K562 (cell line): ENCODE measurements at regions not wholly inside any gene's neighbourhood (a gene's known extent, or its start where the extent isn't known, plus 50 kb on each side); places are given as distances from the start of the nearest gene placed in this dataset.

Experiments used
- ATAC-seq: fragments of 200-7000 bp; cut with Tn5 transposase; 3 replicates; pipeline ENCODE4 v1.9.1; 2020; ENCODE audit warnings: moderate library complexity
- BruUV-seq: library from RNA; stranded (reverse); fragments of 400-500 nt; replicated peaks from 2 replicates; lab custom pipeline; 2021; lab: Mats Ljungman, UMichigan
- CTCF ChIA-PET: fragments of 300-600 bp; formaldehyde crosslinking; extraction: SDS; loops from one replicate; lab custom pipeline; 2021; ENCODE audit warnings: low intra/inter-chr PET ratio; lab: Yijun Ruan, JAX
- POLR2A ChIA-PET: fragments of 300-600, 350-650 bp; sonication (Branson Sonifier 250); formaldehyde crosslinking; extraction: SDS; loops from one replicate; lab custom pipeline; 2021; ENCODE audit warnings: antibody characterized with exemption, inconsistent platforms; lab: Yijun Ruan, JAX
- DNase-seq, 4 experiments: peaks; one replicate each; pipeline versions ENCODE4 v3.0.0 to v3.0.0-alpha.2; 2011 to 2018; ENCODE audit warnings: low spot score in 3 of 4, mixed read lengths in 3 of 4; ENCODE audit errors: extremely low read depth in 1 of 4
- FAIRE-seq: peaks from 2 replicates; lab custom pipeline; 2011; peaks lifted over from hg19 to GRCh38; lab: Jason Lieb, UNC
- H2AFZ ChIP-seq: 2 replicates; pipeline ENCODE4 v1.6.0; 2011; ENCODE audit warnings: low read depth, low read length, control low read depth, inconsistent platforms
- H3K27ac ChIP-seq: fragments of 200-600 bp; 3 replicates; pipeline ENCODE4 v1.8.0; 2011; ENCODE audit warnings: low read depth, mild to moderate bottlenecking, control low read depth, inconsistent platforms, low read length, moderate library complexity, mixed read lengths; ENCODE audit errors: extremely low read depth
- H3K27me3 ChIP-seq, 2 experiments: fragments of 300-600 bp in 1 of 2; 2 replicates in 1 of 2; 3 replicates in 1 of 2; pipeline versions ENCODE4 v1.6.0 to v1.8.0; 2011; ENCODE audit warnings: inconsistent platforms in 2 of 2, low read length in 2 of 2, mild to moderate bottlenecking in 1 of 2, mixed read lengths in 1 of 2, moderate library complexity in 1 of 2; ENCODE audit not compliant: control insufficient read depth in 2 of 2, insufficient read depth in 2 of 2
- H3K36me3 ChIP-seq: fragments of 300-600 bp; 3 replicates; pipeline ENCODE4 v1.8.0; 2011; ENCODE audit warnings: mild to moderate bottlenecking, low read length, inconsistent platforms; ENCODE audit not compliant: control insufficient read depth, insufficient read depth
- H3K4me1 ChIP-seq, 2 experiments: fragments of 200-600 bp in 1 of 2; replicated peaks in 1 of 2; 2 replicates in 1 of 2; 3 replicates in 1 of 2; pipeline versions ENCODE4 v1.5.1 to v1.8.0; 2011; ENCODE audit warnings: inconsistent platforms in 2 of 2, low read length in 2 of 2, mild to moderate bottlenecking in 1 of 2, mixed read lengths in 1 of 2, moderate library complexity in 1 of 2; ENCODE audit not compliant: control insufficient read depth in 2 of 2, insufficient read depth in 2 of 2
- H3K4me2 ChIP-seq: 2 replicates; pipeline ENCODE4 v1.6.1; 2011; ENCODE audit warnings: low read length, control low read depth, inconsistent platforms, mixed read lengths; ENCODE audit not compliant: insufficient read depth
- H3K4me3 ChIP-seq: fragments of 200-600 bp; sonication (generic), shearing (Covaris generic); 2 replicates; pipeline ENCODE4 v1.5.1; 2016; ENCODE audit warnings: control low read depth, inconsistent platforms
- H3K79me2 ChIP-seq: fragments of 200-600 bp; 3 replicates; pipeline ENCODE4 v1.8.0; 2011; ENCODE audit warnings: low read length, inconsistent platforms; ENCODE audit not compliant: control insufficient read depth, insufficient read depth
- H3K9ac ChIP-seq, 2 experiments: 2 replicates each; pipeline versions ENCODE4 v1.6.0 to v1.6.1; 2011; ENCODE audit warnings: low read depth in 2 of 2, low read length in 2 of 2, control low read depth in 1 of 2, inconsistent platforms in 1 of 2, mild to moderate bottlenecking in 1 of 2, mixed read lengths in 1 of 2; ENCODE audit not compliant: insufficient read depth in 1 of 2
- H3K9me1 ChIP-seq: one replicate; pipeline ENCODE4 v1.6.0; 2011; ENCODE audit warnings: inconsistent platforms, mild to moderate bottlenecking, low read length, moderate library complexity; ENCODE audit not compliant: control insufficient read depth, insufficient read depth
- H3K9me3 ChIP-seq: replicated peaks from 2 replicates; pipeline ENCODE4 v1.5.1; 2011; ENCODE audit warnings: low read depth, low read length, inconsistent platforms; ENCODE audit not compliant: control insufficient read depth, insufficient read depth
- H4K20me1 ChIP-seq: replicated peaks from 2 replicates; pipeline ENCODE4 v1.6.1; 2011; ENCODE audit warnings: low read length, inconsistent platforms, mixed read lengths; ENCODE audit not compliant: control insufficient read depth, insufficient read depth
- ARID1B ChIP-seq: fragments of 450-650 bp; IDR thresholded peaks from 2 replicates; pipeline ENCODE4 v1.6.1; 2016; ENCODE audit warnings: antibody characterized with exemption, mild to moderate bottlenecking, inconsistent platforms
- ETV1 ChIP-seq: fragments of 450-650 bp; conservative IDR thresholded peaks from 2 replicates; pipeline ENCODE4 v1.6.1; 2016; ENCODE audit warnings: missing genetic modification characterization, control low read depth, low read depth, missing compliant biosample characterization
- HMG20B ChIP-seq: fragments of 250-450 bp; sonication (Bioruptor Pico); IDR thresholded peaks from 2 replicates; pipeline ENCODE4 v1.5.0; 2021; ENCODE audit warnings: mild to moderate bottlenecking
- KAT8 ChIP-seq: fragments of 450-650 bp; IDR thresholded peaks from 2 replicates; pipeline ENCODE4 v1.6.1; 2016; ENCODE audit warnings: low read depth, mild to moderate bottlenecking
- PYGO2 ChIP-seq: fragments of 450-650 bp; IDR thresholded peaks from 2 replicates; pipeline ENCODE4 v1.6.1; 2016; ENCODE audit warnings: mild to moderate bottlenecking, missing genetic modification characterization, moderate library complexity, missing compliant biosample characterization
- RBM14 ChIP-seq: fragments of 200-400 bp; formaldehyde crosslinking; IDR thresholded peaks from 2 replicates; pipeline ENCODE4 v1.6.1; 2018; ENCODE audit warnings: low read depth, mild to moderate bottlenecking, low read length, moderate library complexity, borderline replicate concordance; ENCODE audit not compliant: insufficient read depth
- STAT5A ChIP-seq: IDR thresholded peaks from 2 replicates; pipeline ENCODE4 v1.6.1; 2012; ENCODE audit warnings: low read length, inconsistent platforms, borderline replicate concordance
- STAT5B ChIP-seq: fragments of 250-450 bp; sonication (Bioruptor Pico); IDR thresholded peaks from 2 replicates; pipeline ENCODE4 v1.8.0; 2021; ENCODE audit warnings: mild to moderate bottlenecking, inconsistent platforms
- TAF15 ChIP-seq: fragments of 200-400 bp; formaldehyde crosslinking; IDR thresholded peaks from 2 replicates; pipeline ENCODE4 v1.6.1; 2017; ENCODE audit warnings: mild to moderate bottlenecking, low read depth, low read length, moderate library complexity
- TEAD2 ChIP-seq: fragments of 450-650 bp; IDR thresholded peaks from 2 replicates; pipeline ENCODE4 v1.6.1; 2016; ENCODE audit warnings: missing genetic modification characterization, control low read depth, missing compliant biosample characterization
- VEZF1 ChIP-seq: fragments of 200-800 bp; sonication (Bioruptor generic); IDR thresholded peaks from 2 replicates; pipeline ENCODE4 v1.6.1; 2017; ENCODE audit warnings: missing genetic modification characterization, missing compliant biosample characterization
- ZC3H4 ChIP-seq: sonication (generic); formaldehyde crosslinking; IDR thresholded peaks from 2 replicates; pipeline ENCODE4 v1.9.0; 2021; ENCODE audit warnings: missing genetic modification reagents, borderline replicate concordance
- ZEB2 ChIP-seq: fragments of 450-650 bp; IDR thresholded peaks from 2 replicates; pipeline ENCODE4 v1.6.1; 2016
- ZNF444 ChIP-seq: fragments of 250-450 bp; sonication (Bioruptor Pico); IDR thresholded peaks from 2 replicates; pipeline ENCODE4 v1.4.0; 2020; ENCODE audit warnings: mild to moderate bottlenecking, moderate library complexity
- ZNF586 ChIP-seq: fragments of 450-650 bp; formaldehyde crosslinking; conservative IDR thresholded peaks from 2 replicates; pipeline ENCODE4 v1.4.0; 2020; ENCODE audit warnings: mild to moderate bottlenecking, moderate library complexity
- WGBS: fragments of 100-300 bp; shearing (Covaris generic); methylation state at CpG from one replicate; pipeline ENCODE4 v1.1.6; 2016; ENCODE audit warnings: low coverage, mixed read lengths; ENCODE audit not compliant: insufficient coverage; ENCODE audit errors: missing lambda C conversion rate; 5-methylcytosine and 5-hydroxymethylcytosine counted together
- in situ Hi-C: fragments of 300-500 bp; cut with MboI; formaldehyde crosslinking; loops from 4 replicates; pipeline ENCODE4 v1.15.0; 2018; ENCODE audit warnings: inconsistent platforms, mixed read lengths
- intact Hi-C: fragments of 100-400 bp; cut with micrococcal nuclease; formaldehyde crosslinking; loops from 2 replicates; pipeline ENCODE4 v1.14.2; 2022
- TF ChIP-seq, protein P1 (sequence below): fragments of 250-450 bp; sonication (Bioruptor Pico); IDR thresholded peaks from 2 replicates; pipeline ENCODE4 v1.4.0; 2020; ENCODE audit warnings: borderline replicate concordance

- Histone ChIP-seq H3K4me2 (no peak overlapping the region), H3K4me1 (no peaks in the 10 kb centered on the region), H3K9me1 (no peaks in the 10 kb centered on the region), H4K20me1 (no peaks in the 10 kb centered on the region), H3K27me3 (no peaks in the 10 kb centered on the region), H3K27ac (no peak overlapping the region), H3K4me3 (no peak overlapping the region), H2AFZ (no peak overlapping the region), H3K79me2 (no peaks in the 10 kb centered on the region), H3K9ac (no peak overlapping the region), H3K9me3 (no peaks in the 10 kb centered on the region; the same call in 1 of the 2 replicates), H3K36me3 (no peaks in the 10 kb centered on the region)
- DNase-seq (no peak), FAIRE-seq (no peak), ATAC-seq (no peak)
- ChIA-PET POLR2A (no interaction called here), CTCF (no interaction called here)
- WGBS, result 2% methylated on average over 5 of the region's 5 CpGs
- in situ Hi-C loops (no loop called here), intact Hi-C loops (no loop called here)
- no peak for TF ChIP-seq VEZF1 (CRISPR knock-in tag)
- TF ChIP-seq, protein P1, sequence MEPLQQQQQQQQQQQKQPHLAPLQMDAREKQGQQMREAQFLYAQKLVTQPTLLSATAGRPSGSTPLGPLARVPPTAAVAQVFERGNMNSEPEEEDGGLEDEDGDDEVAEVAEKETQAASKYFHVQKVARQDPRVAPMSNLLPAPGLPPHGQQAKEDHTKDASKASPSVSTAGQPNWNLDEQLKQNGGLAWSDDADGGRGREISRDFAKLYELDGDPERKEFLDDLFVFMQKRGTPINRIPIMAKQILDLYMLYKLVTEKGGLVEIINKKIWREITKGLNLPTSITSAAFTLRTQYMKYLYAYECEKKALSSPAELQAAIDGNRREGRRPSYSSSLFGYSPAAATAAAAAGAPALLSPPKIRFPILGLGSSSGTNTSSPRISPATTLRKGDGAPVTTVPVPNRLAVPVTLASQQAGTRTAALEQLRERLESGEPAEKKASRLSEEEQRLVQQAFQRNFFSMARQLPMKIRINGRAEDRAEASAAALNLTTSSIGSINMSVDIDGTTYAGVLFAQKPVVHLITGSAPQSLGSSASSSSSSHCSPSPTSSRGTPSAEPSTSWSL, result no peak
- no peak for TF ChIP-seq KAT8
- no peak for TF ChIP-seq ZEB2
- TF ChIP-seq TAF15, result no peak
- no peak for TF ChIP-seq PYGO2 (tag)
- TF ChIP-seq ZC3H4 (CRISPR knock-in tag), result no peak
- TF ChIP-seq HMG20B (CRISPR knock-in tag), result no peak
- no peak for TF ChIP-seq ZNF444
- no peak for TF ChIP-seq STAT5A
- TF ChIP-seq ETV1 (tag), result no peak
- no peak for TF ChIP-seq RBM14
- TF ChIP-seq STAT5B (CRISPR knock-in tag), result no peak
- no peak for TF ChIP-seq ZNF586 (CRISPR knock-in tag)
- TF ChIP-seq TEAD2, result no peak
- TF ChIP-seq ARID1B, result no peak
- no TSS peak for BruUV-seq
These were observed 818.3 kb upstream of the GYPC start for GRCh38 chr2:125837611-125838010.
